ENCODE measurements at regions not wholly inside any gene's neighbourhood (a gene's known extent, or its start where the extent isn't known, plus 50 kb on each side); places are given as distances from the start of the nearest gene placed in this dataset.

GRCh38 chr5:173513521-173513991, 102.9 kb downstream of the BOD1 start:
- TF ChIP-seq TCF12 (IDR thresholded peaks at IDR 0.05; ENCODE audit: low read depth): no peak
- no peak for TF ChIP-seq EP300 (IDR thresholded peaks at IDR 0.05; ENCODE audit: borderline replicate concordance)
- no peak for TF ChIP-seq CEBPB (IDR thresholded peaks at IDR 0.05)
- TF ChIP-seq REST (IDR thresholded peaks at IDR 0.05; ENCODE audit: low read depth): no peak
- TF ChIP-seq RAD21 (IDR thresholded peaks at IDR 0.05; ENCODE audit: low read depth): no peak
- TF ChIP-seq, protein P1, sequence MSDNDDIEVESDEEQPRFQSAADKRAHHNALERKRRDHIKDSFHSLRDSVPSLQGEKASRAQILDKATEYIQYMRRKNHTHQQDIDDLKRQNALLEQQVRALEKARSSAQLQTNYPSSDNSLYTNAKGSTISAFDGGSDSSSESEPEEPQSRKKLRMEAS (IDR thresholded peaks at IDR 0.05): no peak
- no peak for TF ChIP-seq YY1 (IDR thresholded peaks at IDR 0.05; ENCODE audit: low read depth)
- no peak for TF ChIP-seq USF1 (IDR thresholded peaks at IDR 0.05)
- no peak for TF ChIP-seq TAF1 (IDR thresholded peaks at IDR 0.05; ENCODE audit: low read depth)
- TF ChIP-seq EGR1 (IDR thresholded peaks at IDR 0.05): no peak
- no peak for TF ChIP-seq ZBTB7A (IDR thresholded peaks at IDR 0.05; ENCODE audit: low read depth)
- no peak for TF ChIP-seq CREB1 (IDR thresholded peaks at IDR 0.05; ENCODE audit: low read depth)
- TF ChIP-seq FOXM1 (IDR thresholded peaks at IDR 0.05; ENCODE audit: borderline replicate concordance, low read depth): no peak
